ENCODE measurements at regions not wholly inside any gene's neighbourhood (a gene's known extent, or its start where the extent isn't known, plus 50 kb on each side); places are given as distances from the start of the nearest gene placed in this dataset.
A peak's percentile ranks its signal among the peaks of the same experiment; 100 is the strongest.

DNA sequence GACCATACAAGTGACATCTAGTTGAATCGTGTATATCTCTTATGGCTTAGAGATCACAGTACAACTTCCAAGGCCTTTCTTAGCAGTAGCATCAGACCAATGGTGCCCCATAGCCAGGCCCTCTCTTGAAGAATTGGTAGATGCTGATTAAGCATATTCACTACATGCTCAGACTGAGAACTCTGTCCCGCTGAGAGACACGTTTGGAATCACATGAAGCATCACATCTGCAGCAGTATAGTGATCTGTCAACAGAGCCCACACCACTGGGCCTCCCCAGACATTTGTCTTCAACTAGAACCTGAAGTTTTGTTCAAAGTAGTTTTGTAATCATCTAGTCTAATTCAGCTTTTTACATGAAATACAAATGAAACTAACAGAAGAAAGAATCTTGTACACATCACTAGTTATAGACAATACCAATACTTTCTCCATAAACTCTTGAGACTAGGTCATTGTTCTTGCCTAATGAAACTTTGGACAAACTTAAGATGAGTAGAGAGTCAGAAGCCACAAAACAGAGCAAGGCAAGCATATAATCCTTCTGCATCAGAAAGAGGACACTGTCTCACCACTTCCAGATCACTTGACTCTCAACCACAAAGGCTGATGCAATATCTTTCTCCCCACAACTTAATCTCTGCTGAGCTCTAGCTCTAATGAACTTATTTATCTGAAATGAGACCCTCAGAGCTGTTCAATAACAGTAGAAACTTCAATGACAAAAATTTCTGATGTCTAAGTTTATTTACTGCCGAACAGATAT lies 182.7 kb downstream of the TBX18 start:
- no peak overlapping the region for H3K4me3 ChIP-seq (replicated peaks in 1 of 3; ENCODE audit: insufficient read depth in 1 of 3, low read depth in 1 of 3, low read length in 3 of 3)
- no peak overlapping the region for H3K4me2 ChIP-seq (ENCODE audit: insufficient read depth, low read length)
- peak overlapping the region; percentile 62 for H2AFZ ChIP-seq (ENCODE audit: low read depth, low read length)
- BruUV-seq (replicated peaks): no TSS peak
- POLR2A ChIA-PET: no interaction called here
- no peak for FAIRE-seq
- H3K36me3 ChIP-seq (ENCODE audit: control insufficient read depth in 2 of 2, extremely low read depth in 1 of 2, insufficient read depth in 2 of 2, low read length in 2 of 2): no peaks in the 10 kb centered on the region
- CTCF ChIA-PET: interaction anchor here (0.9 to 1.0 kb wide), 2 partner anchors 64 to 159 kb away, joined by 3 read pairs; no protein-coding TSS in a partner anchor
- no peaks in the 10 kb centered on the region for H3K9me1 ChIP-seq (replicated peaks; ENCODE audit: control insufficient read depth, extremely low read depth, insufficient read depth, low read length)
- no peak overlapping the region for H3K27ac ChIP-seq (ENCODE audit: insufficient read depth, low read depth, low read length)
- H3K9ac ChIP-seq (replicated peaks; ENCODE audit: extremely low read depth, insufficient read depth, low read length): no peak overlapping the region
- no peaks in the 10 kb centered on the region for H3K79me2 ChIP-seq (ENCODE audit: control insufficient read depth, insufficient read depth, low read length)
- peaks cover 15% of the 10 kb centered on the region for H3K4me1 ChIP-seq (ENCODE audit: control insufficient read depth, extremely low read depth, insufficient read depth, low read length)
- no peaks in the 10 kb centered on the region for H3K27me3 ChIP-seq (ENCODE audit: control insufficient read depth in 2 of 2, insufficient read depth in 2 of 2, low read length in 2 of 2)
- dilution Hi-C loops (cut with MboI; ENCODE audit: extremely low pct_ligation_motif_present, low sequenced_read_pairs): no loop called here
- no peak for DNase-seq (ENCODE audit: low read depth, low spot score)
- TF ChIP-seq, protein P1, sequence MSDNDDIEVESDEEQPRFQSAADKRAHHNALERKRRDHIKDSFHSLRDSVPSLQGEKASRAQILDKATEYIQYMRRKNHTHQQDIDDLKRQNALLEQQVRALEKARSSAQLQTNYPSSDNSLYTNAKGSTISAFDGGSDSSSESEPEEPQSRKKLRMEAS (IDR thresholded peaks at IDR 0.05; ENCODE audit: insufficient read depth, insufficient read length): no peak
- TF ChIP-seq FOS (IDR thresholded peaks at IDR 0.05; ENCODE audit: borderline replicate concordance, insufficient read depth, low read length) (no peak), EZH2 (IDR thresholded peaks at IDR 0.05; ENCODE audit: borderline replicate concordance, low read depth, low read length, severe bottlenecking) (no peak), POLR2AphosphoS5 (IDR thresholded peaks at IDR 0.05; ENCODE audit: insufficient read depth, low read depth, low read length) (no peak), MYC (IDR thresholded peaks at IDR 0.05; ENCODE audit: low read depth, low read length) (no peak), POLR2A (IDR thresholded peaks at IDR 0.05; ENCODE audit: low read depth, low read length) (no peak), JUN (IDR thresholded peaks at IDR 0.05; ENCODE audit: borderline replicate concordance, insufficient read depth, insufficient read length, low read depth) (no peak), GATA2 (IDR thresholded peaks at IDR 0.05; ENCODE audit: insufficient read depth, insufficient read length, low read depth, low read length) (no peak)
- TF ChIP-seq, protein P2, sequence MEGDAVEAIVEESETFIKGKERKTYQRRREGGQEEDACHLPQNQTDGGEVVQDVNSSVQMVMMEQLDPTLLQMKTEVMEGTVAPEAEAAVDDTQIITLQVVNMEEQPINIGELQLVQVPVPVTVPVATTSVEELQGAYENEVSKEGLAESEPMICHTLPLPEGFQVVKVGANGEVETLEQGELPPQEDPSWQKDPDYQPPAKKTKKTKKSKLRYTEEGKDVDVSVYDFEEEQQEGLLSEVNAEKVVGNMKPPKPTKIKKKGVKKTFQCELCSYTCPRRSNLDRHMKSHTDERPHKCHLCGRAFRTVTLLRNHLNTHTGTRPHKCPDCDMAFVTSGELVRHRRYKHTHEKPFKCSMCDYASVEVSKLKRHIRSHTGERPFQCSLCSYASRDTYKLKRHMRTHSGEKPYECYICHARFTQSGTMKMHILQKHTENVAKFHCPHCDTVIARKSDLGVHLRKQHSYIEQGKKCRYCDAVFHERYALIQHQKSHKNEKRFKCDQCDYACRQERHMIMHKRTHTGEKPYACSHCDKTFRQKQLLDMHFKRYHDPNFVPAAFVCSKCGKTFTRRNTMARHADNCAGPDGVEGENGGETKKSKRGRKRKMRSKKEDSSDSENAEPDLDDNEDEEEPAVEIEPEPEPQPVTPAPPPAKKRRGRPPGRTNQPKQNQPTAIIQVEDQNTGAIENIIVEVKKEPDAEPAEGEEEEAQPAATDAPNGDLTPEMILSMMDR (IDR thresholded peaks at IDR 0.05; ENCODE audit: extremely low read depth in 1 of 2, insufficient read depth in 1 of 2, low read depth in 1 of 2, low read length in 2 of 2): no peak
- no peaks in the 10 kb centered on the region for H3K9me3 ChIP-seq (replicated peaks; ENCODE audit: control insufficient read depth, insufficient read depth, low read length)
- intact Hi-C loops (cut with micrococcal nuclease): loop anchor here (2.0 kb wide), 1 partner anchor 71 kb away; no protein-coding TSS in a partner anchor
- H4K20me1 ChIP-seq (replicated peaks; ENCODE audit: control insufficient read depth, extremely low read depth, insufficient read depth, low read length): no peaks in the 10 kb centered on the region
